Right atrium auricular region (tissue), 2 donors: ENCODE measurements at regions not wholly inside any gene's neighbourhood (a gene's known extent, or its start where the extent isn't known, plus 50 kb on each side); places are given as distances from the start of the nearest gene placed in this dataset.

Source experiments
- DNase-seq: peaks from one replicate; pipeline ENCODE4 v3.0.0-alpha.2; 2019; ENCODE audit warnings: low spot score
- H3K27ac ChIP-seq, 2 donors: fragments of 200-600 bp; sonication (generic); 1 replicate in 1 of 2; 2 replicates in 1 of 2; pipeline ENCODE4 v1.5.1; 2016 to 2019
- H3K27me3 ChIP-seq, 2 donors: fragments of 200-600 bp; sonication (generic); one replicate each; pipeline versions ENCODE4 v1.5.1 to v1.6.0; 2017 to 2019
- H3K36me3 ChIP-seq: fragments of 200-600 bp; sonication (generic); one replicate; pipeline ENCODE4 v1.5.1; 2016
- H3K4me1 ChIP-seq, 2 donors: fragments of 200-600 bp; sonication (generic); one replicate each; pipeline versions ENCODE4 v1.5.1 to v1.6.0; 2017 to 2019
- H3K4me3 ChIP-seq, 2 donors: fragments of 200-600 bp; sonication (generic); 1 replicate in 1 of 2; 2 replicates in 1 of 2; pipeline ENCODE4 v1.5.1; 2017 to 2019; ENCODE audit warnings: mild to moderate bottlenecking in 1 of 2, moderate library complexity in 1 of 2
- H3K9me3 ChIP-seq, 2 donors: fragments of 200-600 bp; sonication (generic); one replicate each; pipeline ENCODE4 v1.5.1; 2019
- TF ChIP-seq, protein P1 (sequence below), 2 donors: fragments of 200-600 bp; sonication (generic); IDR thresholded peaks; one replicate each; pipeline ENCODE4 v1.5.1; 2019; ENCODE audit warnings: antibody characterized with exemption in 2 of 2

DNA sequence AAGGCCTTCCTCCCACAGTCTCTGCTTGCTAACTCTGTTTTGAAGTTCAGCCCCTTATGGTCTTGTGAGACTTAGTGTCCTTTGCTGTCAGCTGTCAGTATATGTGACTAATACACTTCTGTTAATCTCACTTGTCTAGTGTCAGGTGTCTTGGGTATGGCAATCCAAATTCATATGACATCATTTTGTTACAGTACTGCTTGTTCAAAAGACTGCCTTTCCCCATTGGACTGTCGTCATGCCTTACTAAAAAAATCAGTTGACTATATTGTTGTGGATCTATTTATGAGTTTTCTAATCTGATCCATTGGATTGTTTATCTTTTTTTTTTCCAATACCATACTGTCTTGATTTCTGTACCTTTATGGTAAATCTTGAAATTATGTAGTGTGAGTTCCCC, 611.4 kb upstream of the HS6ST1 start:
- Histone ChIP-seq H3K4me1 (no peaks in the 10 kb centered on the region), H3K4me3 (no peak overlapping the region), H3K27ac (no peak overlapping the region), H3K9me3 (no peaks in the 10 kb centered on the region), H3K36me3 (no peaks in the 10 kb centered on the region), H3K27me3 (no peaks in the 10 kb centered on the region)
- TF ChIP-seq, protein P1, sequence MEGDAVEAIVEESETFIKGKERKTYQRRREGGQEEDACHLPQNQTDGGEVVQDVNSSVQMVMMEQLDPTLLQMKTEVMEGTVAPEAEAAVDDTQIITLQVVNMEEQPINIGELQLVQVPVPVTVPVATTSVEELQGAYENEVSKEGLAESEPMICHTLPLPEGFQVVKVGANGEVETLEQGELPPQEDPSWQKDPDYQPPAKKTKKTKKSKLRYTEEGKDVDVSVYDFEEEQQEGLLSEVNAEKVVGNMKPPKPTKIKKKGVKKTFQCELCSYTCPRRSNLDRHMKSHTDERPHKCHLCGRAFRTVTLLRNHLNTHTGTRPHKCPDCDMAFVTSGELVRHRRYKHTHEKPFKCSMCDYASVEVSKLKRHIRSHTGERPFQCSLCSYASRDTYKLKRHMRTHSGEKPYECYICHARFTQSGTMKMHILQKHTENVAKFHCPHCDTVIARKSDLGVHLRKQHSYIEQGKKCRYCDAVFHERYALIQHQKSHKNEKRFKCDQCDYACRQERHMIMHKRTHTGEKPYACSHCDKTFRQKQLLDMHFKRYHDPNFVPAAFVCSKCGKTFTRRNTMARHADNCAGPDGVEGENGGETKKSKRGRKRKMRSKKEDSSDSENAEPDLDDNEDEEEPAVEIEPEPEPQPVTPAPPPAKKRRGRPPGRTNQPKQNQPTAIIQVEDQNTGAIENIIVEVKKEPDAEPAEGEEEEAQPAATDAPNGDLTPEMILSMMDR (IDR thresholded peaks at IDR 0.05): no peak
- DNase-seq: no peak

DNA sequence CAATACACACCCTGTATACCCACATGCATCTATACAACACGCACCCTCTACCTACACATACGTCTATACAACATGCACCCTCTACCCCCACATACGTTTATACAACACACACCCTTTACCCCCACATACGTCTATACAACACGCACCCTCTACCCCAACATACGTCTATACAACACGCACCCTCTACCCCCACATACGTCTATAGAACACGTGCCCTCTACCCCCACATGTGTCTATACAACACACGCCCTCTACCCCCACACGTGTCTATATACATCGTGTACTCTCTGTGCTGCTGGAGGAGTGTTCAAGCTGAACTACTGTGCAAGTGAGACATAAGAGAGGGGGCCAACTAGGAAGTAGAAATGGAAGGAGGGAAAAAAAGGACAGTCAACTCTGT, 621.7 kb upstream of the HS6ST1 start:
- H3K27ac ChIP-seq: no peak overlapping the region
- TF ChIP-seq, protein P1 (IDR thresholded peaks at IDR 0.05): no peak
- H3K27me3 ChIP-seq: no peaks in the 10 kb centered on the region
- no peak for DNase-seq
- no peaks in the 10 kb centered on the region for H3K4me1 ChIP-seq
- no peaks in the 10 kb centered on the region for H3K9me3 ChIP-seq
- H3K36me3 ChIP-seq: no peaks in the 10 kb centered on the region
- H3K4me3 ChIP-seq: no peak overlapping the region

DNA sequence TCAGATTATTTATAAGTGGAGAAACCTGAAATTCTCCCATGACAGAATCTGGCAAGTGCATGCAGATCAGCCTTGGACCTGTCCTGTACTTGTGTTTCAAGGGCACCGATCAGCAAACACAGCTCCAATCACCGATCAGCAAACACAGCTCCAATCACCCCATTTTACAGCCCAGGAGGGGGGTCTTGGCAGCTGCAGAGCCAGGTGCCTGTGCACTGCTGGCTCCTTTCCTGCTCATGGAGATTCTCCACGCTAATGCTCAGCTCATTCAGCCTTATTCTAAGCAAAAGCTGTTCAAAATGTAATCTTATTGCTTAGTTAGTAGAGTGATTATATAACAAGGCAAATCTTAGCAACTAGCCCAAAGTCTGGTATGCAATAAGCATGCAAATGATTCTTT, 623.1 kb upstream of the HS6ST1 start:
- DNase-seq: no peak
- H3K27ac ChIP-seq: no peak overlapping the region

DNA sequence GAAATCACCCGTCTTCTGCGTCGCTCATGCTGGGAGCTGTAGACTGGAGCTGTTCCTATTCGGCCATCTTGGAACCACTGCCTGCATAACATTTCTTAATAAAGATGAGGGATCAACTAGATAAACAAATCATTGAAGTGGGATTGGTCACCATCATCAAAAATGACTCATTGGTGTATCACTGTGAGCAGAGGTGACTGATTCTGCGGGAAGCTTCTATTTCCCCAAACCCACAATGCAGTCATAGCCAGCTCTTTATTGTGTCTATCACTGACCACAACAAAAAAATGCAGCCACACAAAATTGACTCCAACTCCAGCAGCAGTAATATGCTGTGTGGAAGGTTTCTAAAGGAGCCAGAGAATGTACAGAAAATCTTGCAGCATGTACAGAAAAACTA, 630.7 kb upstream of the HS6ST1 start:
- no peaks in the 10 kb centered on the region for H3K27me3 ChIP-seq
- TF ChIP-seq, protein P1 (IDR thresholded peaks at IDR 0.05): no peak

More for the DNA sequence above, 623.1 kb upstream of the HS6ST1 start:
- Histone ChIP-seq H3K4me3 (no peak overlapping the region), H3K4me1 (no peaks in the 10 kb centered on the region), H3K36me3 (no peaks in the 10 kb centered on the region), H3K9me3 (no peaks in the 10 kb centered on the region), H3K27me3 (no peaks in the 10 kb centered on the region)
- TF ChIP-seq, protein P1 (IDR thresholded peaks at IDR 0.05): no peak

DNA sequence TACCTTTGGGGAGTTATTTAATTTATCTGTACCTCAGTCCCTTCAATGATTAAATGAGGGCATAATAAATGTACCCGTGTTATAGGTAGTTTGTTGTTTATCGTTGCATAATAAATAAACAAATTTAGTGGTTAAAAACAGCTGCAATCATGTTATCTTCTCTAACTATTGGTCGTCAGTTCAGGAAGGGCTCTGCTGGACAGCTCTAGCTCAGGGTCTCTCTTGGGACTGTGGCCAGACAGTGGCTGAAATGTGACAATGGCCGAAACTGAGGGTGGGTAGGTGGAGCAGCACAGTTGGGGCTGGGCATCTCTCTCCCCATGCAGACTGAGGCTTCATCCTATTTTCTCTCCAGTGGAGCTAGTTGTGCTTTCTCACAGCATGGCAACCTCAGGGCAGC, 632.1 kb upstream of the HS6ST1 start:
- H3K27me3 ChIP-seq: no peaks in the 10 kb centered on the region
- H3K36me3 ChIP-seq: no peaks in the 10 kb centered on the region
- TF ChIP-seq, protein P1 (IDR thresholded peaks at IDR 0.05): no peak
- H3K27ac ChIP-seq: no peak overlapping the region
- H3K4me1 ChIP-seq: no peaks in the 10 kb centered on the region
- no peaks in the 10 kb centered on the region for H3K9me3 ChIP-seq
- no peak for DNase-seq
- no peak overlapping the region for H3K4me3 ChIP-seq

More for the DNA sequence above, 630.7 kb upstream of the HS6ST1 start:
- H3K4me3 ChIP-seq: no peak overlapping the region
- H3K27ac ChIP-seq: no peak overlapping the region
- no peak for DNase-seq
- H3K4me1 ChIP-seq: no peaks in the 10 kb centered on the region
- no peaks in the 10 kb centered on the region for H3K36me3 ChIP-seq
- no peaks in the 10 kb centered on the region for H3K9me3 ChIP-seq

DNA sequence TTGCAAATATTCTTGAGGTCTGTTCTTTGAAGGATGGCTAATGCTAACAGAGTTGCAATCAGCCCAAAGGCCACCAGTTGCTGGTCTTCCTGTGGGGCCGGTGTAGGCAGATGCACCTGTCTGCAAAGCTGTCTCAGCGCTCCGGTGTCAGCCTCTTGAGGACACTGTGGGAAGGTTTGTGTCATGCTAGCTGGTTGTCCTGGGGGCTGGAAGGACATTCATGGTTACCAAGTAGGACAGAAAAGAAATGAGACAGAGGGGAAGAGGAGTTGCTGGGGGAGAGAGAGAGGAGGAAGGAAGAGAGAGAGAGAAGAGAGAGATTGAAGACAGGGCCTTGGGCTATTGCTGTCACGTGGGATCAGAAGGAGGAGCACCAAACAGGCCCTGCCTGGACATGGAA, 639.6 kb upstream of the HS6ST1 start:
- Histone ChIP-seq H3K27me3 (no peaks in the 10 kb centered on the region), H3K4me3 (no peak overlapping the region), H3K9me3 (peaks cover 0 to 25% of the 10 kb centered on the region in 2 donors), H3K4me1 (no peaks in the 10 kb centered on the region), H3K36me3 (no peaks in the 10 kb centered on the region), H3K27ac (no peak overlapping the region)
- TF ChIP-seq, protein P1 (IDR thresholded peaks at IDR 0.05): no peak
- DNase-seq: no peak
